SK-N-SH treated with all-trans-retinoic acid at 6 μM for 48 hours (cell line): ENCODE measurements at regions not wholly inside any gene's neighbourhood (a gene's known extent, or its start where the extent isn't known, plus 50 kb on each side); places are given as distances from the start of the nearest gene placed in this dataset.

Source experiments
- ATAC-seq: fragments of 200-7000 bp; cut with Tn5 transposase; 3 replicates; pipeline ENCODE4 v1.9.1; 2020; ENCODE audit warnings: mild to moderate bottlenecking, moderate library complexity
- ARNTL ChIP-seq: fragments of 450-650 bp; formaldehyde crosslinking; IDR thresholded peaks from 2 replicates; pipeline ENCODE4 v1.5.0; 2020; ENCODE audit warnings: low read depth, mild to moderate bottlenecking, moderate library complexity, borderline replicate concordance
- BACH2 ChIP-seq: fragments of 250-450 bp; sonication (Bioruptor Pico); IDR thresholded peaks from 2 replicates; pipeline ENCODE4 v1.9.0; 2021; ENCODE audit warnings: mild to moderate bottlenecking, borderline replicate concordance
- CSDC2 ChIP-seq: fragments of 250-450 bp; sonication (Bioruptor Pico); IDR thresholded peaks from 2 replicates; pipeline ENCODE4 v1.5.0; 2020; ENCODE audit warnings: mild to moderate bottlenecking, moderate library complexity
- ESRRG ChIP-seq: fragments of 250-450 bp; sonication (Bioruptor Pico); IDR thresholded peaks from 2 replicates; pipeline ENCODE4 v1.6.1; 2021; ENCODE audit warnings: mild to moderate bottlenecking
- GLIS3 ChIP-seq: fragments of 250-450 bp; sonication (Bioruptor Pico); IDR thresholded peaks from 2 replicates; pipeline ENCODE4 v1.5.0; 2020; ENCODE audit warnings: mild to moderate bottlenecking, moderate library complexity
- ISL1 ChIP-seq: fragments of 250-450 bp; sonication (Bioruptor Pico); IDR thresholded peaks from 2 replicates; pipeline ENCODE4 v2.1.2; 2022; ENCODE audit warnings: mild to moderate bottlenecking, moderate library complexity
- OSR1 ChIP-seq: fragments of 250-450 bp; sonication (Bioruptor Pico); IDR thresholded peaks from 2 replicates; pipeline ENCODE4 v1.8.0; 2022; ENCODE audit warnings: moderate library complexity, mild to moderate bottlenecking, inconsistent platforms
- PPARA ChIP-seq: fragments of 250-450 bp; sonication (Bioruptor Pico); IDR thresholded peaks from 2 replicates; pipeline ENCODE4 v1.5.0; 2020; ENCODE audit warnings: mild to moderate bottlenecking, borderline replicate concordance
- RARB ChIP-seq: fragments of 250-450 bp; sonication (Bioruptor Pico); IDR thresholded peaks from 2 replicates; pipeline ENCODE4 v1.8.0; 2021; ENCODE audit warnings: mild to moderate bottlenecking, moderate library complexity
- SNAI2 ChIP-seq: fragments of 250-450 bp; sonication (Bioruptor Pico); IDR thresholded peaks from 2 replicates; pipeline ENCODE4 v1.5.0; 2020; ENCODE audit warnings: mild to moderate bottlenecking, moderate library complexity
- TCF4 ChIP-seq: fragments of 250-450 bp; sonication (Bioruptor Pico); IDR thresholded peaks from 2 replicates; pipeline ENCODE4 v1.8.0; 2021; ENCODE audit warnings: mild to moderate bottlenecking, moderate library complexity, borderline replicate concordance
- TOX ChIP-seq: fragments of 250-450 bp; sonication (Bioruptor Pico); IDR thresholded peaks from 2 replicates; pipeline ENCODE4 v1.8.0; 2021; ENCODE audit warnings: mild to moderate bottlenecking, moderate library complexity, borderline replicate concordance
- ZC3H10 ChIP-seq: fragments of 250-450 bp; sonication (Bioruptor Pico); IDR thresholded peaks from 2 replicates; pipeline ENCODE4 v1.5.1; 2021; ENCODE audit warnings: mild to moderate bottlenecking, moderate library complexity
- ZFP3 ChIP-seq: fragments of 250-450 bp; sonication (Bioruptor Pico); IDR thresholded peaks from 2 replicates; pipeline ENCODE4 v1.5.0; 2020; ENCODE audit warnings: mild to moderate bottlenecking, moderate library complexity
- ZFP30 ChIP-seq: fragments of 450-650 bp; formaldehyde crosslinking; IDR thresholded peaks from 2 replicates; pipeline ENCODE4 v1.5.0; 2022; ENCODE audit warnings: mild to moderate bottlenecking, moderate library complexity
- ZNF565 ChIP-seq: fragments of 450-650 bp; formaldehyde crosslinking; conservative IDR thresholded peaks from 2 replicates; pipeline ENCODE4 v1.5.0; 2020; ENCODE audit warnings: low read depth, mild to moderate bottlenecking, moderate library complexity
- ZNF70 ChIP-seq: fragments of 450-650 bp; formaldehyde crosslinking; IDR thresholded peaks from 2 replicates; pipeline ENCODE4 v1.5.0; 2020; ENCODE audit warnings: mild to moderate bottlenecking, moderate library complexity
- ZNF8 ChIP-seq: fragments of 450-650 bp; formaldehyde crosslinking; IDR thresholded peaks from 2 replicates; pipeline ENCODE4 v1.5.0; 2020; ENCODE audit warnings: mild to moderate bottlenecking, moderate library complexity
- TF ChIP-seq, protein P1 (sequence below): fragments of 250-450 bp; sonication (Bioruptor Pico); IDR thresholded peaks from 2 replicates; pipeline ENCODE4 v1.5.0; 2020; ENCODE audit warnings: mild to moderate bottlenecking, moderate library complexity
- TF ChIP-seq, protein P2 (sequence below): fragments of 250-450 bp; sonication (Bioruptor Pico); IDR thresholded peaks from 2 replicates; pipeline ENCODE4 v1.5.1; 2020; ENCODE audit warnings: low read depth, mild to moderate bottlenecking, moderate library complexity
- TF ChIP-seq, protein P3 (sequence below): fragments of 250-450 bp; sonication (Bioruptor Pico); IDR thresholded peaks from 2 replicates; pipeline ENCODE4 v1.8.0; 2021; ENCODE audit warnings: low read depth, mild to moderate bottlenecking, moderate library complexity, borderline replicate concordance
- TF ChIP-seq, protein P4 (sequence below): fragments of 250-450 bp; sonication (Bioruptor Pico); IDR thresholded peaks from 2 replicates; pipeline ENCODE4 v1.8.0; 2020; ENCODE audit warnings: mild to moderate bottlenecking, moderate library complexity, borderline replicate concordance

DNA sequence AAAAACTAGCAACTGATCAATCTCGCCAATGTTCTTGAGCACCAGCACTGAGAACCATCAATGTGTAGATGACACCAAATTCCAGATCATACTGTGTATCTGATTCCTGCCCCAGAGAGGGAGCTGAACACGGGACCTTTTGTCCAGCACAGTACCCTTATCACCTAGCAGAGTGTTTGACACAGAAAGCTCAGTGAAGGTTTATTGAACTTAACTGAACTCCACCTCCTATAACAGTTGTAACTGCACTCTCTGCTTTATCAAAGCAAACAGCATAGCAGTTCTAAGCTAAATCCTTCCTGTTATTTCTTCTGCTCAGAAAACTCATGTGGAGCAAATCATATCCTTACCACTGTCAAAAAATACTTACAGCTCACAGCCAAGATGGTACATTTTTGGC, 183.4 kb upstream of the SLCO3A1 start:
- ATAC-seq: no peak
- no peak for TF ChIP-seq PPARA
- TF ChIP-seq SNAI2 (CRISPR knock-in tag): no peak
- no peak for TF ChIP-seq ZNF70 (CRISPR knock-in tag)
- no peak for TF ChIP-seq GLIS3 (CRISPR knock-in tag)
- TF ChIP-seq, protein P1, sequence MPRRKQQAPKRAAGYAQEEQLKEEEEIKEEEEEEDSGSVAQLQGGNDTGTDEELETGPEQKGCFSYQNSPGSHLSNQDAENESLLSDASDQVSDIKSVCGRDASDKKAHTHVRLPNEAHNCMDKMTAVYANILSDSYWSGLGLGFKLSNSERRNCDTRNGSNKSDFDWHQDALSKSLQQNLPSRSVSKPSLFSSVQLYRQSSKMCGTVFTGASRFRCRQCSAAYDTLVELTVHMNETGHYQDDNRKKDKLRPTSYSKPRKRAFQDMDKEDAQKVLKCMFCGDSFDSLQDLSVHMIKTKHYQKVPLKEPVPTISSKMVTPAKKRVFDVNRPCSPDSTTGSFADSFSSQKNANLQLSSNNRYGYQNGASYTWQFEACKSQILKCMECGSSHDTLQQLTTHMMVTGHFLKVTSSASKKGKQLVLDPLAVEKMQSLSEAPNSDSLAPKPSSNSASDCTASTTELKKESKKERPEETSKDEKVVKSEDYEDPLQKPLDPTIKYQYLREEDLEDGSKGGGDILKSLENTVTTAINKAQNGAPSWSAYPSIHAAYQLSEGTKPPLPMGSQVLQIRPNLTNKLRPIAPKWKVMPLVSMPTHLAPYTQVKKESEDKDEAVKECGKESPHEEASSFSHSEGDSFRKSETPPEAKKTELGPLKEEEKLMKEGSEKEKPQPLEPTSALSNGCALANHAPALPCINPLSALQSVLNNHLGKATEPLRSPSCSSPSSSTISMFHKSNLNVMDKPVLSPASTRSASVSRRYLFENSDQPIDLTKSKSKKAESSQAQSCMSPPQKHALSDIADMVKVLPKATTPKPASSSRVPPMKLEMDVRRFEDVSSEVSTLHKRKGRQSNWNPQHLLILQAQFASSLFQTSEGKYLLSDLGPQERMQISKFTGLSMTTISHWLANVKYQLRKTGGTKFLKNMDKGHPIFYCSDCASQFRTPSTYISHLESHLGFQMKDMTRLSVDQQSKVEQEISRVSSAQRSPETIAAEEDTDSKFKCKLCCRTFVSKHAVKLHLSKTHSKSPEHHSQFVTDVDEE (CRISPR knock-in tag): no peak
- no peak for TF ChIP-seq ZFP3 (CRISPR knock-in tag)
- no peak for TF ChIP-seq OSR1 (CRISPR knock-in tag)
- no peak for TF ChIP-seq ZFP30 (CRISPR knock-in tag)

DNA sequence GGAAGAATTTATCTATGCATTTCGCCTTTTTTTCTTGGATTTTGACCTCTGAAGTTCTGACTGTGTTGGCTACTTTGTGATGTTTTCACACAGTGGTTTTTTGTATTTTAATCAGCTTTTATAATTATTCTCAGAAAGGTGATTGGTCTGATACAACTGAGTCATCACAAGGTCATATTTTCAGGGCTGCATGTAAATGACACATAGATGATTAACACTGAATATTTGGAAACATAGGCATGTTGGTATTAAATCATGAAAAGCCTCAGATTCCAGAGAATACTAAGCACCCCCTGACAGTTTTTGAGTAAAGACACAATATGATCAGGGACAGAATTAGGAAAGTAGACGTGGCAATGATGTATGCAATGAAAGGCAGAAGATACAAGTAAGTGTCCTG, 175.5 kb upstream of the SLCO3A1 start:
- TF ChIP-seq ZNF8 (CRISPR knock-in tag) (no peak), BACH2 (no peak), ZC3H10 (CRISPR knock-in tag) (no peak), GLIS3 (CRISPR knock-in tag) (no peak), ISL1 (no peak), PPARA (no peak)
- TF ChIP-seq, protein P1 (CRISPR knock-in tag): no peak
- TF ChIP-seq, protein P2, sequence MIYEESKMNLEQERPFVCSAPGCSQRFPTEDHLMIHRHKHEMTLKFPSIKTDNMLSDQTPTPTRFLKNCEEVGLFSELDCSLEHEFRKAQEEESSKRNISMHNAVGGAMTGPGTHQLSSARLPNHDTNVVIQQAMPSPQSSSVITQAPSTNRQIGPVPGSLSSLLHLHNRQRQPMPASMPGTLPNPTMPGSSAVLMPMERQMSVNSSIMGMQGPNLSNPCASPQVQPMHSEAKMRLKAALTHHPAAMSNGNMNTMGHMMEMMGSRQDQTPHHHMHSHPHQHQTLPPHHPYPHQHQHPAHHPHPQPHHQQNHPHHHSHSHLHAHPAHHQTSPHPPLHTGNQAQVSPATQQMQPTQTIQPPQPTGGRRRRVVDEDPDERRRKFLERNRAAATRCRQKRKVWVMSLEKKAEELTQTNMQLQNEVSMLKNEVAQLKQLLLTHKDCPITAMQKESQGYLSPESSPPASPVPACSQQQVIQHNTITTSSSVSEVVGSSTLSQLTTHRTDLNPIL (CRISPR knock-in tag): no peak
- no peak for ATAC-seq

DNA sequence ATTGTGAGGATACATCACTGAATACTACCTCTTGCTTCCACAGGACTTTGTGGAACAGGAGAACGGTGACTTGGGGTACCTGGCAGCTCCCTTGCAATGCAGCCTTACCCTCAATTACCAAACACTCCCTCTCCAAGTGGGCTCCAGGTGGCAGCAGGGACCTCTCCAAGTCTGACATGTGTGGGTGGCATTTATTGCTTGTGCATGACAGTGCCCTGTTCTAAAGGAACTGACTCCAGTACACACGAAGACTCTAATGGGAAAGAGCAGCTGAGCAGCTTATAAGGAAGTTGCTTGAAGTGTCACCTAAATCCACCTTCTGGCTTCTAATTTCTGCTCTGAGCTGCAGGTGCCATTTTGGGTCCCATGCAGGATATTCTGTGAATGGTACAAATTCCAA, 174.1 kb upstream of the SLCO3A1 start:
- TF ChIP-seq ZFP3 (CRISPR knock-in tag) (no peak), BACH2 (no peak), PPARA (no peak), ZFP30 (CRISPR knock-in tag) (no peak), ZNF70 (CRISPR knock-in tag) (no peak), TCF4 (CRISPR knock-in tag) (no peak), ESRRG (CRISPR knock-in tag) (no peak), RARB (CRISPR knock-in tag) (no peak), ZNF565 (CRISPR knock-in tag) (no peak), ARNTL (no peak), GLIS3 (CRISPR knock-in tag) (no peak), CSDC2 (no peak), TOX (CRISPR knock-in tag) (no peak), ISL1 (no peak)
- TF ChIP-seq, protein P2 (CRISPR knock-in tag): no peak
- TF ChIP-seq, protein P3, sequence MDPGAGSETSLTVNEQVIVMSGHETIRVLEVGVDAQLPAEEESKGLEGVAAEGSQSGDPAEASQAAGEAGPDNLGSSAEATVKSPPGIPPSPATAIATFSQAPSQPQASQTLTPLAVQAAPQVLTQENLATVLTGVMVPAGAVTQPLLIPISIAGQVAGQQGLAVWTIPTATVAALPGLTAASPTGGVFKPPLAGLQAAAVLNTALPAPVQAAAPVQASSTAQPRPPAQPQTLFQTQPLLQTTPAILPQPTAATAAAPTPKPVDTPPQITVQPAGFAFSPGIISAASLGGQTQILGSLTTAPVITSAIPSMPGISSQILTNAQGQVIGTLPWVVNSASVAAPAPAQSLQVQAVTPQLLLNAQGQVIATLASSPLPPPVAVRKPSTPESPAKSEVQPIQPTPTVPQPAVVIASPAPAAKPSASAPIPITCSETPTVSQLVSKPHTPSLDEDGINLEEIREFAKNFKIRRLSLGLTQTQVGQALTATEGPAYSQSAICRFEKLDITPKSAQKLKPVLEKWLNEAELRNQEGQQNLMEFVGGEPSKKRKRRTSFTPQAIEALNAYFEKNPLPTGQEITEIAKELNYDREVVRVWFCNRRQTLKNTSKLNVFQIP (CRISPR knock-in tag): no peak
- TF ChIP-seq, protein P1 (CRISPR knock-in tag): no peak
- TF ChIP-seq, protein P4, sequence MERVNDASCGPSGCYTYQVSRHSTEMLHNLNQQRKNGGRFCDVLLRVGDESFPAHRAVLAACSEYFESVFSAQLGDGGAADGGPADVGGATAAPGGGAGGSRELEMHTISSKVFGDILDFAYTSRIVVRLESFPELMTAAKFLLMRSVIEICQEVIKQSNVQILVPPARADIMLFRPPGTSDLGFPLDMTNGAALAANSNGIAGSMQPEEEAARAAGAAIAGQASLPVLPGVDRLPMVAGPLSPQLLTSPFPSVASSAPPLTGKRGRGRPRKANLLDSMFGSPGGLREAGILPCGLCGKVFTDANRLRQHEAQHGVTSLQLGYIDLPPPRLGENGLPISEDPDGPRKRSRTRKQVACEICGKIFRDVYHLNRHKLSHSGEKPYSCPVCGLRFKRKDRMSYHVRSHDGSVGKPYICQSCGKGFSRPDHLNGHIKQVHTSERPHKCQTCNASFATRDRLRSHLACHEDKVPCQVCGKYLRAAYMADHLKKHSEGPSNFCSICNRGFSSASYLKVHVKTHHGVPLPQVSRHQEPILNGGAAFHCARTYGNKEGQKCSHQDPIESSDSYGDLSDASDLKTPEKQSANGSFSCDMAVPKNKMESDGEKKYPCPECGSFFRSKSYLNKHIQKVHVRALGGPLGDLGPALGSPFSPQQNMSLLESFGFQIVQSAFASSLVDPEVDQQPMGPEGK (CRISPR knock-in tag): no peak
- ATAC-seq: no peak
